Adrenal gland (tissue), 9 donors: ENCODE measurements at regions not wholly inside any gene's neighbourhood (a gene's known extent, or its start where the extent isn't known, plus 50 kb on each side); places are given as distances from the start of the nearest gene placed in this dataset.

Experiments used
- DNase-seq, 7 donors: peaks; one replicate each; pipeline ENCODE4 v3.0.0-alpha.2; 2019 to 2020
- H3K27ac ChIP-seq, 5 donors: fragments of 200-600 bp; sonication (generic) in 4 of 5; 1 replicate in 3 of 5; 2 replicates in 2 of 5; pipeline versions ENCODE4 v1.5.1 to v1.8.0; 2016 to 2020; ENCODE audit warnings: mild to moderate bottlenecking in 1 of 5
- H3K27me3 ChIP-seq: fragments of 200-600 bp; 2 replicates; pipeline ENCODE4 v1.8.0; 2021
- H3K36me3 ChIP-seq, 2 donors: fragments of 200-600 bp; replicated peaks in 1 of 2; 1 replicate in 1 of 2; 2 replicates in 1 of 2; pipeline versions ENCODE4 v1.5.1 to v1.8.0; 2018 to 2022
- H3K4me1 ChIP-seq, 2 donors: fragments of 200-600 bp; replicated peaks in 1 of 2; 1 replicate in 1 of 2; 2 replicates in 1 of 2; pipeline versions ENCODE4 v1.5.1 to v1.8.0; 2018 to 2021
- H3K4me3 ChIP-seq, 4 donors: fragments of 200-600 bp; sonication (generic) in 3 of 4; one replicate each; pipeline ENCODE4 v1.5.1; 2016 to 2018
- H3K9me3 ChIP-seq, 3 donors: fragments of 200-600 bp; sonication (generic) in 1 of 3; replicated peaks in 1 of 3; 1 replicate in 2 of 3; 2 replicates in 1 of 3; pipeline versions ENCODE4 v1.5.1 to v1.8.0; 2016 to 2021
- CTCF ChIP-seq, 6 experiments: fragments of 450-650 bp in 4 of 6; fragments of 200-600 bp in 2 of 6; sonication (generic) in 1 of 6; IDR thresholded peaks; 1 replicate in 5 of 6; 2 replicates in 1 of 6; pipeline versions ENCODE4 v1.5.1 to v1.8.0; 2016 to 2021; ENCODE audit warnings: antibody characterized with exemption in 6 of 6, mild to moderate bottlenecking in 2 of 6, moderate library complexity in 1 of 6
- POLR2A ChIP-seq, 2 donors: fragments of 450-650 bp; IDR thresholded peaks; one replicate each; pipeline ENCODE4 v1.6.1; 2017; ENCODE audit warnings: antibody characterized with exemption in 2 of 2, mild to moderate bottlenecking in 2 of 2, moderate library complexity in 1 of 2
- WGBS, 4 donors: extraction: QIAGEN DNeasy Blood & Tissue Kit in 2 of 4; methylation state at CpG; one replicate each; pipeline versions ENCODE4 v1.1.5 to v1.1.7; 2013 to 2017; 5-methylcytosine and 5-hydroxymethylcytosine counted together
- intact Hi-C, 2 donors: fragments of 100-400 bp; cut with DNase I; formaldehyde crosslinking; loops; one replicate each; pipeline versions ENCODE4 v1.14.1 to v1.15.0; 2022 to 2023
- donor health status: healthy with polysubstance abuse.
- donor health status: Bipolar disorder and iron deficiency.
- donor health status: DM: yes; HTN: yes; CAD: no.
- donor health status: DM: no; HTN: no; CAD: no.
- donor health status: DM: no; HTN: no; CAD: no.

- no peaks in the 10 kb centered on the region for H3K9me3 ChIP-seq
- WGBS, 4 donors = 64 to 75% (median 71%) methylated on average over 5 of the region's 5 CpGs
- intact Hi-C loops = no loop called here
- no peaks in the 10 kb centered on the region for H3K27me3 ChIP-seq
- H3K36me3 ChIP-seq = no peaks in the 10 kb centered on the region
- no peak for DNase-seq
- no peaks in the 10 kb centered on the region for H3K4me1 ChIP-seq
- TF ChIP-seq POLR2A (IDR thresholded peaks at IDR 0.05) (no peak), CTCF (IDR thresholded peaks at IDR 0.05) (no peak)
- H3K4me3 ChIP-seq = no peak overlapping the region
- no peak overlapping the region for H3K27ac ChIP-seq
These were observed 560.6 kb downstream of the PRR16 start for GRCh38 chr5:121024416-121025311.

GRCh38 chr5:121025671-121026070 lies 561.6 kb downstream of the PRR16 start:
- intact Hi-C loops = no loop called here
- TF ChIP-seq POLR2A (IDR thresholded peaks at IDR 0.05) = no peak
- no peak for TF ChIP-seq CTCF (IDR thresholded peaks at IDR 0.05)
- H3K27me3 ChIP-seq = no peaks in the 10 kb centered on the region
- H3K4me3 ChIP-seq = no peak overlapping the region
- H3K27ac ChIP-seq = no peak overlapping the region
- DNase-seq = no peak
- 53 to 68% (median 64%) methylated on average over 2 of the region's 2 CpGs for WGBS, 4 donors
- H3K4me1 ChIP-seq = no peaks in the 10 kb centered on the region
- H3K36me3 ChIP-seq = no peaks in the 10 kb centered on the region
- H3K9me3 ChIP-seq = no peaks in the 10 kb centered on the region

- H3K4me3 ChIP-seq = no peak overlapping the region
- H3K9me3 ChIP-seq = no peaks in the 10 kb centered on the region
- H3K27ac ChIP-seq = no peak overlapping the region
- H3K27me3 ChIP-seq = no peaks in the 10 kb centered on the region
- no peaks in the 10 kb centered on the region for H3K36me3 ChIP-seq
- no peak for TF ChIP-seq POLR2A (IDR thresholded peaks at IDR 0.05)
- no peak for TF ChIP-seq CTCF (IDR thresholded peaks at IDR 0.05)
- no peak for DNase-seq
- H3K4me1 ChIP-seq = no peaks in the 10 kb centered on the region
- 63 to 78% (median 70%) methylated on average over 3 of the region's 3 CpGs for WGBS, 4 donors
- intact Hi-C loops = no loop called here
These were observed 563.5 kb downstream of the PRR16 start for GRCh38 chr5:121027636-121028035.

- no peaks in the 10 kb centered on the region for H3K27me3 ChIP-seq
- H3K36me3 ChIP-seq = no peaks in the 10 kb centered on the region
- H3K9me3 ChIP-seq = no peaks in the 10 kb centered on the region
- WGBS, 4 donors = 84 to 92% (median 88%) methylated on average over 4 of the region's 4 CpGs
- H3K4me3 ChIP-seq = no peak overlapping the region
- intact Hi-C loops = no loop called here
- H3K4me1 ChIP-seq = no peaks in the 10 kb centered on the region
- H3K27ac ChIP-seq = no peak overlapping the region
- TF ChIP-seq CTCF (IDR thresholded peaks at IDR 0.05) (no peak), POLR2A (IDR thresholded peaks at IDR 0.05) (no peak)
- DNase-seq = no peak
These were observed 565.6 kb downstream of the PRR16 start for GRCh38 chr5:121029536-121030245.
